Osteocyte (in vitro differentiated cells): ENCODE measurements at regions not wholly inside any gene's neighbourhood (a gene's known extent, or its start where the extent isn't known, plus 50 kb on each side); places are given as distances from the start of the nearest gene placed in this dataset.

Source experiments
- DNase-seq: peaks from one replicate; pipeline ENCODE4 v3.0.0; 2021; ENCODE audit warnings: mixed read lengths; ENCODE audit not compliant: unreplicated experiment; ENCODE audit errors: extremely low spot score
- H3K27ac Mint-ChIP-seq: one replicate; pipeline ENCODE4 v1.8.0; 2021; ENCODE audit warnings: mild to moderate bottlenecking, mixed read lengths; ENCODE audit not compliant: unreplicated experiment
- H3K27me3 Mint-ChIP-seq: one replicate; pipeline ENCODE4 v1.8.0; 2021; ENCODE audit warnings: mixed read lengths; ENCODE audit not compliant: unreplicated experiment
- H3K36me3 Mint-ChIP-seq: one replicate; pipeline ENCODE4 v1.8.0; 2021; ENCODE audit warnings: mixed read lengths; ENCODE audit not compliant: unreplicated experiment
- H3K4me1 Mint-ChIP-seq: one replicate; pipeline ENCODE4 v1.8.0; 2021; ENCODE audit warnings: mixed read lengths; ENCODE audit not compliant: unreplicated experiment
- H3K4me3 Mint-ChIP-seq: one replicate; pipeline ENCODE4 v1.8.0; 2021; ENCODE audit warnings: mild to moderate bottlenecking, moderate library complexity, mixed read lengths; ENCODE audit not compliant: unreplicated experiment
- H3K9me3 Mint-ChIP-seq: one replicate; pipeline ENCODE4 v1.8.0; 2021; ENCODE audit warnings: mixed read lengths; ENCODE audit not compliant: unreplicated experiment
- TF ChIP-seq, protein P1 (sequence below): fragments of 200-600 bp; sonication (generic); IDR thresholded peaks from 2 replicates; pipeline ENCODE4 v1.5.0; 2021; ENCODE audit warnings: antibody characterized with exemption, mild to moderate bottlenecking, moderate library complexity

DNA sequence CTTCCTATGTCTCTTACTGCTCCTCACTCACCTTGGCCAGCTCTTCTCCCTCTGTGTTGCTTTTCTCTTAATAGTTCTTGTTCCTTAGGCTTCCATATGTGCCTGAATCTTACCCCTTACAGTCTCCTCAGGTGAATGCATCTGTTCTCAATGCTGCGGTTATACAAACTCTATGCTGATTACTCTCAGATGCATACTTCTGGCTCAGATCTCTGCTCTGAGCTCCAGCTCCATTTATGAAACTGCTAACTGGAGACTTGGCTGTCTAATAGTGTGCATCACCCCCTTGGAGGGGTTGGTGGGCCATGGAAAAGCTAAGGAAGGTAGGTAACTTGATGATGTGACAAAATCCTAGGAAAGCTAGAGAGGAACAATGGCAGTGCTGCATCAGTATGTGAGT lies 422.5 kb downstream of the TMEM135 start:
- no peak overlapping the region for H3K27ac Mint-ChIP-seq
- H3K27me3 Mint-ChIP-seq, result no peaks in the 10 kb centered on the region
- H3K9me3 Mint-ChIP-seq, result no peaks in the 10 kb centered on the region
- no peak for DNase-seq
- no peaks in the 10 kb centered on the region for H3K4me1 Mint-ChIP-seq
- no peak overlapping the region for H3K4me3 Mint-ChIP-seq
- TF ChIP-seq, protein P1, sequence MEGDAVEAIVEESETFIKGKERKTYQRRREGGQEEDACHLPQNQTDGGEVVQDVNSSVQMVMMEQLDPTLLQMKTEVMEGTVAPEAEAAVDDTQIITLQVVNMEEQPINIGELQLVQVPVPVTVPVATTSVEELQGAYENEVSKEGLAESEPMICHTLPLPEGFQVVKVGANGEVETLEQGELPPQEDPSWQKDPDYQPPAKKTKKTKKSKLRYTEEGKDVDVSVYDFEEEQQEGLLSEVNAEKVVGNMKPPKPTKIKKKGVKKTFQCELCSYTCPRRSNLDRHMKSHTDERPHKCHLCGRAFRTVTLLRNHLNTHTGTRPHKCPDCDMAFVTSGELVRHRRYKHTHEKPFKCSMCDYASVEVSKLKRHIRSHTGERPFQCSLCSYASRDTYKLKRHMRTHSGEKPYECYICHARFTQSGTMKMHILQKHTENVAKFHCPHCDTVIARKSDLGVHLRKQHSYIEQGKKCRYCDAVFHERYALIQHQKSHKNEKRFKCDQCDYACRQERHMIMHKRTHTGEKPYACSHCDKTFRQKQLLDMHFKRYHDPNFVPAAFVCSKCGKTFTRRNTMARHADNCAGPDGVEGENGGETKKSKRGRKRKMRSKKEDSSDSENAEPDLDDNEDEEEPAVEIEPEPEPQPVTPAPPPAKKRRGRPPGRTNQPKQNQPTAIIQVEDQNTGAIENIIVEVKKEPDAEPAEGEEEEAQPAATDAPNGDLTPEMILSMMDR, result no peak
- H3K36me3 Mint-ChIP-seq, result no peaks in the 10 kb centered on the region

DNA sequence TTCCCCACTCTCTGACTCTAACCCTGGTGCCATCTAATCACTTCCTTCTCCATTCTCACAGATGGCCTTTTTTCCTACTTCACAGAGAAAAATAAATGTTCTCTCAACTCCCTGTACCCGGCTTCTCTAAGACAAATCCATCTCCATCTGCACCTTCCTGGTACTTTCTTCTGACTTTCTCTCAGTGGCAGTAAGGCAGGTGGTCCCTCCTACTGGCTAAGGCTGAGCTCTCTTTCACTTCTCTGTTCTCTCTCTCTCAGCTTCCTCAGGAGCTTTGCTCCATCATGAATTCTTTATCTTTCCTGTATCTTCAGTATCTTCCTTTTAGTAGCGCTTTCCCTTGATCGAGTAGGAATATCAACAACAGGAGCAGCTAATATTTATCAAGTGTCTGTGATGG lies 421.6 kb downstream of the TMEM135 start:
- no peaks in the 10 kb centered on the region for H3K27me3 Mint-ChIP-seq
- TF ChIP-seq, protein P1, result no peak
- no peak for DNase-seq
- H3K4me3 Mint-ChIP-seq, result no peak overlapping the region
- H3K9me3 Mint-ChIP-seq, result no peaks in the 10 kb centered on the region
- no peak overlapping the region for H3K27ac Mint-ChIP-seq
- H3K4me1 Mint-ChIP-seq, result no peaks in the 10 kb centered on the region
- no peaks in the 10 kb centered on the region for H3K36me3 Mint-ChIP-seq

DNA sequence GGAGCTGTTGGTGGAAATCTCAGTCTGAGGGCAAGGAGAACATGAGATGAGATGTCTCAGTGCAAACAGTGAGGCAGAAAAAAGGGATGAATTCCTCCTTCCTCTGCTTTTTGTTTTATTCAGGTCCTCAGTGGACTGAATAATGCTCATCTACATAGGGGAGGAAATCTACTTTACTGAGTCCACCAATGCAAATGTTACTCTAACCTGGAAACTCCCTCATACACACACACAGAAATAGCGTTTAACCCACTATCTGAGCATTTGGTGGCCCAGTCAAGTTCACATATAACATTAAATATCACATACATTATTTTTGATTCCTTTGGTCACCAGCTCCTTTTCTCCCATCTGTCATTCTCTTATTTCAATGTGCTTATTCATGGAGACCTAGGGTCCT lies 418.8 kb downstream of the TMEM135 start:
- H3K27ac Mint-ChIP-seq, result no peak overlapping the region
- no peak for DNase-seq
- H3K36me3 Mint-ChIP-seq, result no peaks in the 10 kb centered on the region
- TF ChIP-seq, protein P1, result no peak
- no peak overlapping the region for H3K4me3 Mint-ChIP-seq
- no peaks in the 10 kb centered on the region for H3K9me3 Mint-ChIP-seq
- H3K27me3 Mint-ChIP-seq, result no peaks in the 10 kb centered on the region
- H3K4me1 Mint-ChIP-seq, result peaks cover 5% of the 10 kb centered on the region

DNA sequence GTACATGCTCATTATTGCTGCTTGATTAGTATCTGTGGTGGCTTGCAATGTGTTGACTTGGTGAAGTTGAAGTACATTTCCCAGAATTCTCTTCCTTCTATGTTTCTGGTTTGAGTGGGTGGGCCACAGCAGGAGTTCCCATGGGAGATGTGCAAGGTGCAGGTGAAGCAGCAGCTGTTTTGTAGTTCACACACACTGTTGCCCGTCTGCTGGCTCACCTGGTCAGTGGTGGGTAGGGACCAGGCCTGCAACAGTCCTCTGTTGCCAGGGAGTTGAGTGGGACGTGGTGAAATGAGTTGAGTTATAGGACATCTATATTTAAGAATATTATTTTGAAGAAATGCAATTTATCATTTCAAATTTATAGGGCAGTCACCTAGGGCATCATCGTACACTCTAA lies 417.4 kb downstream of the TMEM135 start:
- Mint-ChIP-seq H3K9me3 (no peaks in the 10 kb centered on the region), H3K27ac (no peak overlapping the region), H3K4me3 (no peak overlapping the region), H3K4me1 (peaks cover 8% of the 10 kb centered on the region), H3K36me3 (no peaks in the 10 kb centered on the region), H3K27me3 (no peaks in the 10 kb centered on the region)
- no peak for DNase-seq
- TF ChIP-seq, protein P1, result no peak

DNA sequence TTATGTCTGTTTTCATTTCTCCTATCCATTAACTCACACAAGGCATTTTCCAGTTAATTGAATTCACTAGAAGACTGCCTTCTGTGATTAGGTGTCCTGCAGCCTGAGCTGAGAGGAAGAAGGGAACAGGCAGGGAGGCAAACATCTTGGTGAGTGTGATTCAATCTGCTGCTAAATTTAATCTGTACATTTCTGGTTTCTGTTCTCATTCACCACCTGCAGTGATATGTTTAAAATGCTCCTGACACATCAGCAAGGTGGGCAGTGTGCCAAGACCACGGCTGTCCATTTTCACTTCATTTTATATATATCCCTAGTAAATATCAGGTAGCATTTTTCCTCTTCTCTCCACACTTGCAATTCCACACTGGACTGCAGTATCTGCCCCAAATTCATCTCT lies 416.5 kb downstream of the TMEM135 start:
- H3K27me3 Mint-ChIP-seq, result no peaks in the 10 kb centered on the region
- H3K4me1 Mint-ChIP-seq, result peaks cover 8% of the 10 kb centered on the region
- H3K36me3 Mint-ChIP-seq, result no peaks in the 10 kb centered on the region
- no peak overlapping the region for H3K4me3 Mint-ChIP-seq
- no peaks in the 10 kb centered on the region for H3K9me3 Mint-ChIP-seq
- no peak overlapping the region for H3K27ac Mint-ChIP-seq
- TF ChIP-seq, protein P1, result no peak
- DNase-seq, result no peak
